ENCODE measurements at regions not wholly inside any gene's neighbourhood (a gene's known extent, or its start where the extent isn't known, plus 50 kb on each side); places are given as distances from the start of the nearest gene placed in this dataset.
"Not testable (repeated sequence)": the region's sequence is repeated elsewhere in the genome, so short reads cannot be mapped to it uniquely, and the experiment has no call there.

GRCh38 chr20:39725513-39725912 is 763.4 kb downstream of the DHX35 start:
- not testable (repeated sequence) for DNase-seq

- DNase-seq = no peak
Observed at GRCh38 chr20:39719293-39719692, 757.1 kb downstream of the DHX35 start.

GRCh38 chr20:39717936-39718335 is 755.8 kb downstream of the DHX35 start:
- no peak for DNase-seq

- no peak for DNase-seq
Observed at GRCh38 chr20:39716796-39717341, 754.7 kb downstream of the DHX35 start.

GRCh38 chr20:39713076-39713840 is 751.1 kb downstream of the DHX35 start:
- no peak for DNase-seq

- no peak for DNase-seq
Observed at GRCh38 chr20:39706184-39706663, 744.1 kb downstream of the DHX35 start.

GRCh38 chr20:39705032-39705431 is 742.9 kb downstream of the DHX35 start:
- DNase-seq = no peak

- DNase-seq = not testable (repeated sequence)
Observed at GRCh38 chr20:39703357-39703756, 741.2 kb downstream of the DHX35 start.

GRCh38 chr20:39702701-39703349 is 740.7 kb downstream of the DHX35 start:
- no peak for DNase-seq

- no peak for DNase-seq
Observed at GRCh38 chr20:39700528-39700927, 738.4 kb downstream of the DHX35 start.

- DNase-seq = no peak
Observed at GRCh38 chr20:39699166-39699725, 737.1 kb downstream of the DHX35 start.

GRCh38 chr20:39698752-39699151 is 736.6 kb downstream of the DHX35 start:
- no peak for DNase-seq

- no peak for DNase-seq
Observed at GRCh38 chr20:39691151-39691862, 729.2 kb downstream of the DHX35 start.

GRCh38 chr20:39676857-39677391 is 714.8 kb downstream of the DHX35 start:
- DNase-seq = peak in 1 of 2 experiments; percentile 39

GRCh38 chr20:39676241-39676640 is 714.1 kb downstream of the DHX35 start:
- DNase-seq = no peak

GRCh38 chr20:39674842-39675241 is 712.7 kb downstream of the DHX35 start:
- DNase-seq = no peak

- DNase-seq = no peak
Observed at GRCh38 chr20:39670988-39671387, 708.8 kb downstream of the DHX35 start.

GRCh38 chr20:39669659-39670058 is 707.5 kb downstream of the DHX35 start:
- no peak for DNase-seq

GRCh38 chr20:39668038-39668437 is 705.9 kb downstream of the DHX35 start:
- DNase-seq = no peak

GRCh38 chr20:39661833-39662232 is 699.7 kb downstream of the DHX35 start:
- DNase-seq = peak; percentile 46 to 74

- no peak for DNase-seq
Observed at GRCh38 chr20:39660965-39661364, 698.8 kb downstream of the DHX35 start.

GRCh38 chr20:39660226-39660625 is 698.1 kb downstream of the DHX35 start:
- peak in 1 of 2 experiments; percentile 55 for DNase-seq

Data from SW 1271 (cell line).